B cell (primary cell): ENCODE measurements at regions not wholly inside any gene's neighbourhood (a gene's known extent, or its start where the extent isn't known, plus 50 kb on each side); places are given as distances from the start of the nearest gene placed in this dataset.

Experiments used
- CTCF ChIP-seq: fragments of 200-600 bp; IDR thresholded peaks from one replicate; pipeline ENCODE4 v1.8.0; 2022; ENCODE audit warnings: antibody characterized with exemption, mild to moderate bottlenecking
- EZH2 ChIP-seq: IDR thresholded peaks from 2 replicates; pipeline ENCODE4 v1.6.1; 2012; ENCODE audit warnings: borderline replicate concordance, low read depth, mild to moderate bottlenecking, moderate library complexity, low read length; ENCODE audit not compliant: insufficient read depth, poor library complexity, severe bottlenecking

DNA sequence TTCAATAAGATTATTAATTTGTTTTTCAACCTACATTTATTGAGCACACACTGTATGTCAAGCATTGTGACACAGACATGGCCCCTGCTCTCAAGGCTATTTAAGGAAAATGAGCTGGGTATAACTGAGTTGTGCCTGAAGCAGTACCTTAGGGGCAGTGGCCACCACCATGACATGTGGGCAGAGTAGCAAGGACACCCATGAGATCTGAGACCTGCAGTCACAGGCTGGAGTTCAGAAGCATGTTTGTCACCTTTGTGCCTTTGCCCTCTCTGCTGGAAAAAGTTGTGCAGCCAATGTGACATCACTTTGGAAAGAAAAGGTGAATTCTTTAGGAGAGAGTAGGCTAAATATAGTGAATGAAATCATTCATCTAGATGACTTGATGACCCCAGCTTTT, 501.3 kb downstream of the BCOR start:
- TF ChIP-seq EZH2: no peak
- TF ChIP-seq CTCF: no peak
